ENCODE measurements at regions not wholly inside any gene's neighbourhood (a gene's known extent, or its start where the extent isn't known, plus 50 kb on each side); places are given as distances from the start of the nearest gene placed in this dataset.

DNA sequence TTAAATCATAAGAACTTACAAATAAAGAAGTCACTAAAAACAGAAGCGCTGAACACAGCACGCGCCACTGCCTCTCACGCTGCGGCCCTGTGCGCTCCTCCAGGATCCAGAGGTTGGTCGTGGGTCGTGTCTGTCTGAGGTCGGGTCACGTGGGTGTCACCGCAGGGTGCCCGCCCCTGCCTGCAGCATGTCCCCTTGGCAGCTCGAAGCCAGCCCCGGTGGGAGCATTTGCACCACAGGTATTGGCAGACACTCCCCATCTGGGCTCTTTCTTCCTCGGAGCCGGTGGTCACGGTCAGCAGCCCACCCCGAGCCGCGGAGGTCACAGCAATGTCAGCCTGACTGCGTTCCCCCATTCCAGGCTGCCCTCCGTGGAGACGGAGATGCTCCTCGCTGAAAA is 88.6 kb downstream of the PDGFA start:
- TF ChIP-seq, protein P1, sequence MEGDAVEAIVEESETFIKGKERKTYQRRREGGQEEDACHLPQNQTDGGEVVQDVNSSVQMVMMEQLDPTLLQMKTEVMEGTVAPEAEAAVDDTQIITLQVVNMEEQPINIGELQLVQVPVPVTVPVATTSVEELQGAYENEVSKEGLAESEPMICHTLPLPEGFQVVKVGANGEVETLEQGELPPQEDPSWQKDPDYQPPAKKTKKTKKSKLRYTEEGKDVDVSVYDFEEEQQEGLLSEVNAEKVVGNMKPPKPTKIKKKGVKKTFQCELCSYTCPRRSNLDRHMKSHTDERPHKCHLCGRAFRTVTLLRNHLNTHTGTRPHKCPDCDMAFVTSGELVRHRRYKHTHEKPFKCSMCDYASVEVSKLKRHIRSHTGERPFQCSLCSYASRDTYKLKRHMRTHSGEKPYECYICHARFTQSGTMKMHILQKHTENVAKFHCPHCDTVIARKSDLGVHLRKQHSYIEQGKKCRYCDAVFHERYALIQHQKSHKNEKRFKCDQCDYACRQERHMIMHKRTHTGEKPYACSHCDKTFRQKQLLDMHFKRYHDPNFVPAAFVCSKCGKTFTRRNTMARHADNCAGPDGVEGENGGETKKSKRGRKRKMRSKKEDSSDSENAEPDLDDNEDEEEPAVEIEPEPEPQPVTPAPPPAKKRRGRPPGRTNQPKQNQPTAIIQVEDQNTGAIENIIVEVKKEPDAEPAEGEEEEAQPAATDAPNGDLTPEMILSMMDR (IDR thresholded peaks at IDR 0.05; ENCODE audit: extremely low read depth in 1 of 2, insufficient read depth in 1 of 2, low read depth in 1 of 2, low read length in 2 of 2): no peak
- no peak for TF ChIP-seq POLR2A (IDR thresholded peaks at IDR 0.05; ENCODE audit: low read depth, low read length)

Measured in endothelial cell of umbilical vein (primary cell).